ENCODE measurements at regions not wholly inside any gene's neighbourhood (a gene's known extent, or its start where the extent isn't known, plus 50 kb on each side); places are given as distances from the start of the nearest gene placed in this dataset.
"Not testable (repeated sequence)": the region's sequence is repeated elsewhere in the genome, so short reads cannot be mapped to it uniquely, and the experiment has no call there.

DNA sequence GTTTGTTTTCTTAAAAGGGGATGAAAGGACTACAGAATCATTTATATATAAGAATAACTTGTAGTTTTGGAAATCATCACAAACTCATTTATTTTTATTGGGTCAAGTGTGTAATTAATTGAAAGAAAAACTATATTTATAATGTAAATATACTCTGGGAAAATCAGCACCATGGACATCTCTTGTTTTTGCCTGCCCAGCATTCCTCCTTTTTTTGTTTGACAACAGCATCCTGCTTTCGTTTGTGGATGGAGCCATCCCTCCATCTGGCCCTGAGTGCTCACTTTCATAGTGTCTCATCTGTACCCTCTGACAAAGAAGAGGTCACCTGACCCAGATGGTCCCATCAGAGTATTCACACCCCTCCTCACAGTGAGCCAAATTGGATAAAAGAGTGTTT lies 308.2 kb upstream of the HTR1E start:
- H3K27me3 ChIP-seq: no peaks in the 10 kb centered on the region
- H3K9me3 ChIP-seq: peaks cover 0 to 12% (median 0%) of the 10 kb centered on the region in 12 donors
- no peaks in the 10 kb centered on the region for H3K4me1 ChIP-seq
- DNase-seq (no peak), ATAC-seq (no peak)
- intact Hi-C loops (cut with DNase I): no loop called here
- H3K4me3 ChIP-seq: no peak overlapping the region
- 13 to 33% (median 23%) methylated on average over 1 of the region's 1 CpG for WGBS, 4 donors
- H3K27ac ChIP-seq: no peak overlapping the region
- H3K36me3 ChIP-seq: no peaks in the 10 kb centered on the region
- TF ChIP-seq, protein P1, sequence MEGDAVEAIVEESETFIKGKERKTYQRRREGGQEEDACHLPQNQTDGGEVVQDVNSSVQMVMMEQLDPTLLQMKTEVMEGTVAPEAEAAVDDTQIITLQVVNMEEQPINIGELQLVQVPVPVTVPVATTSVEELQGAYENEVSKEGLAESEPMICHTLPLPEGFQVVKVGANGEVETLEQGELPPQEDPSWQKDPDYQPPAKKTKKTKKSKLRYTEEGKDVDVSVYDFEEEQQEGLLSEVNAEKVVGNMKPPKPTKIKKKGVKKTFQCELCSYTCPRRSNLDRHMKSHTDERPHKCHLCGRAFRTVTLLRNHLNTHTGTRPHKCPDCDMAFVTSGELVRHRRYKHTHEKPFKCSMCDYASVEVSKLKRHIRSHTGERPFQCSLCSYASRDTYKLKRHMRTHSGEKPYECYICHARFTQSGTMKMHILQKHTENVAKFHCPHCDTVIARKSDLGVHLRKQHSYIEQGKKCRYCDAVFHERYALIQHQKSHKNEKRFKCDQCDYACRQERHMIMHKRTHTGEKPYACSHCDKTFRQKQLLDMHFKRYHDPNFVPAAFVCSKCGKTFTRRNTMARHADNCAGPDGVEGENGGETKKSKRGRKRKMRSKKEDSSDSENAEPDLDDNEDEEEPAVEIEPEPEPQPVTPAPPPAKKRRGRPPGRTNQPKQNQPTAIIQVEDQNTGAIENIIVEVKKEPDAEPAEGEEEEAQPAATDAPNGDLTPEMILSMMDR (IDR thresholded peaks at IDR 0.05): no peak
- TF ChIP-seq POLR2A (IDR thresholded peaks at IDR 0.05): no peak

DNA sequence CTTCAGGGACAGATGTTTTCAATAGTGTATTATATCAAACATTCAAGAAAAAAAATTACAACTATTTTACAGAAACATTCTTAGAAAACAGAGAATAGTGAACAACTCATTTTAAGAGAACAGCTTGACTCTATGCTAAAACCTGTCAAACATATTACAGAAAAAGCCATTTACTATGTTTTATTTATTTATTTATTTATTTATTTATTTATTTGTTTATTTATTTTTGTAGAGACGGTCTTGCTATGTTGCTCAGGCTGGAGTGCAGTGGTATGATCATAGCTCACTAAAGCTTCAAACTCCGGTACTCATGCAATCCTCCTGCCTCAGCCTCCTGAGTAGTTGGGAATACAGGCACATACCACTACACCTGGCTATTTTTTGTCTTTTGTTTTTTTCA lies 317.9 kb upstream of the HTR1E start:
- intact Hi-C loops (cut with DNase I): no loop called here
- ATAC-seq (no peak), DNase-seq (no peak)
- H3K4me3 ChIP-seq: no peak overlapping the region
- H3K27ac ChIP-seq: no peak overlapping the region
- TF ChIP-seq, protein P1 (IDR thresholded peaks at IDR 0.05): no peak
- no peak for TF ChIP-seq POLR2A (IDR thresholded peaks at IDR 0.05)
- H3K9me3 ChIP-seq: peaks cover 0 to 23% (median 13%) of the 10 kb centered on the region in 12 donors
- no peaks in the 10 kb centered on the region for H3K36me3 ChIP-seq
- H3K4me1 ChIP-seq: no peaks in the 10 kb centered on the region
- 92 to 96% (median 94%) methylated on average over 2 of the region's 2 CpGs for WGBS, 4 donors
- H3K27me3 ChIP-seq: no peaks in the 10 kb centered on the region

DNA sequence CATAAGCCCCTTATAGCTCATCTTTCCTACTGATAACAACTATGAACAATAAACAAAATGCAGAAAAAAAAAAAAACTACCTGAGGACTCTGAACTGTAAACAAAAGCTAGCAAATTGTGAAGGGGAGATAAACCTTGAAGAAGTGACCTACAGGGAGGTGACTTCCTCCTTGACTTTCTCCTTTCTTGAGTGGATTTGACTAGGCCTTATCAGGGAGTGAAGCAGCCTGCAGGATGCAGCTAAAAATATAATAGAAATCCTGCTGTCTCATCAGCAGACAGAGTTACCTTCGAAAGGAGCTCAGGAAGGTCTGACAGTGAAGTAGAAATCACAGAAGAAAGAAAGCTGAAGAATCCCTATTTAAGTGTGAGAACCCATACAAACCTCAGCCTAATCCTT lies 322.0 kb upstream of the HTR1E start:
- no peak overlapping the region for H3K4me3 ChIP-seq
- 10 to 21% (median 17%) methylated on average over 1 of the region's 1 CpG for WGBS, 4 donors

DNA sequence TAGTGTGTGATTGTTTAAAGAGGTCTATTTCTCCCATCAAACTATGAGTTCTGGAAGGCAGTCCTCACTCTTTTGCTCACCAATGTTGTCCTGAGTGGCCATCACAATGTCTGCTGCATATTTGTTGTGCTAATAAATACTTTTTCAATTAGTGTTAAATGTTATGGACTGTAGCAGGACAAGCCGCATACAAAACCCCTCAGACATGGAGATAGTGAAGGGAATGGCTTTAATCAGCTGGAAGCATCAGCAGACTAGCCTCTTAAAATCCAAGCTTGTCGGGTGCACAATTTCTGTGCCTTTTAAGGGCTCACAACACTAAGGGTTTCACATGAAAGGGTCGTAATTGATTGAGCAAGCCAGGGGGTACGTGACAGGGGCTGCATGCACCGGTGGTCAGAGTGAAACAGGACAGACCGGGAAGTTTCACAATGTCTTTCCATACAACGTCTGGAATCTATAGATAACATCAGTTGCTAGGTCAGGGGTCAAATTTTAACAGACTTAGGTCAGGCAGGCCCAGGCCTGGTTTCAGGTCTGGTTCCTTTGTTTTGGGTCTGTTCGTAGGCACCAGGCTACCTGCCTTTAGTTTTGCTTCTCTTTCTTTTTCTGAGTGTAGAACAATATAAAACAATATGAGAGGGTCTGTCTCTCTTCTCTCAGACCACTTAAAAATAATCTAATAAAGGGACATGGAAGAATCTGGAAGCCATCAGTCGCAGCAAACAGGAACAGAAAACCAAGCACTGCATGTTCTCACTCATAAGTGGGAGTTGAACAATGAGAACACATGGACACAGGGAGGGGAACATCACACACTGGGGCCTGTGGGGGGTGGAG lies 327.6 kb upstream of the HTR1E start:
- H3K4me3 ChIP-seq: no peak overlapping the region
- TF ChIP-seq, protein P1 (IDR thresholded peaks at IDR 0.05): no peak
- no peak for TF ChIP-seq POLR2A (IDR thresholded peaks at IDR 0.05)
- no peaks in the 10 kb centered on the region for H3K27me3 ChIP-seq
- DNase-seq: no peak
- no peak for ATAC-seq
- no peak overlapping the region for H3K27ac ChIP-seq
- H3K4me1 ChIP-seq: no peaks in the 10 kb centered on the region
- 31 to 42% (median 36%) methylated on average over 9 of the region's 9 CpGs for WGBS, 4 donors
- no peaks in the 10 kb centered on the region for H3K36me3 ChIP-seq
- intact Hi-C loops (cut with DNase I): no loop called here
- H3K9me3 ChIP-seq: no peaks in the 10 kb centered on the region

More for the DNA sequence above, 322.0 kb upstream of the HTR1E start:
- Histone ChIP-seq H3K27me3 (no peaks in the 10 kb centered on the region), H3K9me3 (peaks cover 0 to 8% (median 3%) of the 10 kb centered on the region in 12 donors), H3K27ac (no peak overlapping the region), H3K4me1 (no peaks in the 10 kb centered on the region), H3K36me3 (no peaks in the 10 kb centered on the region)
- ATAC-seq (no peak), DNase-seq (no peak)
- TF ChIP-seq, protein P1 (IDR thresholded peaks at IDR 0.05): no peak
- no peak for TF ChIP-seq POLR2A (IDR thresholded peaks at IDR 0.05)
- intact Hi-C loops (cut with DNase I): no loop called here

DNA sequence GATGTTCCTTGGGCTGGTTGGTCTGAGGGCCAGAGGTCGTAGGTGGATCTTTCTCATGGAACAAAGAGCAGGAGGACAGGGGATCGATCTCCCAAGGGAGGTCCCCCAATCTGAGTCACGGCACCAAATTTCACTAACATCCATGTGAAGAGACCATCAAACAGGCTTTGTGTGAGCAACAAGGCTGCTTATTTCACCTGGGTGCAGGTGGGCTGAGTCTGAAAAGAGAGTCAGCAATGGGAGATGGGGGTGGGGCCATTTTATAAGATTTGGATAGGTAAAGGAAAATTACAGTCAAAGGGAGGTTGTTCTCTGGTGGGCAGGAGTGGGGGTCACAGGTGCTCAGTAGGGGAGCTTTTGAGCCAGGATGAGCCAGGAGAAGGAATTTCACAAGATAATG lies 334.0 kb upstream of the HTR1E start:
- H3K4me1 ChIP-seq; intact Hi-C loops (cut with DNase I); H3K36me3 ChIP-seq; H3K4me3 ChIP-seq; H3K9me3 ChIP-seq; ATAC-seq; H3K27ac ChIP-seq; H3K27me3 ChIP-seq; DNase-seq: not testable (repeated sequence)
- 68 to 86% (median 72%) methylated on average over 3 of the region's 3 CpGs for WGBS, 4 donors

DNA sequence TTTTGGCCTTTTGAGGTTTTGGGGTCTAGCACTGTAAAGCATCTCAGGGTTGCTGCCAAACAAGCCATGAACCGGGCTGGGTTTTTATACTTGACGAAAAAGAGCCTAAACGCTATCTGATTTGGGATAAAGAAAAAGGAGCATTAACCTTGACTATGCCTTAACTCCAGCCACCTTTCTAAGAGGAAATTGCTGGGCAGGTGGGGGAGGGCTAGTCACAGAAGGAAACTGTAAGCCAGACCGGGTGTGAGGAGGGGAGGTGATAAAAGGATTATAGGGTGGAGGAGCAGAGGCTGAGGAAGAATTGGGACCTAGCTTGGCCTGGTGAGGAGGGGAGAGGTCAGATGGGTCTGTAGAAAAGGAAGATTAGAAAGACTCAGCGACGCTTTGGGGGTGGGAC lies 335.2 kb upstream of the HTR1E start:
- H3K9me3 ChIP-seq; H3K27me3 ChIP-seq; ATAC-seq; H3K36me3 ChIP-seq; intact Hi-C loops (cut with DNase I); H3K27ac ChIP-seq; H3K4me3 ChIP-seq; DNase-seq; H3K4me1 ChIP-seq: not testable (repeated sequence)
- 45 to 57% (median 53%) methylated on average over 6 of the region's 6 CpGs for WGBS, 4 donors

DNA sequence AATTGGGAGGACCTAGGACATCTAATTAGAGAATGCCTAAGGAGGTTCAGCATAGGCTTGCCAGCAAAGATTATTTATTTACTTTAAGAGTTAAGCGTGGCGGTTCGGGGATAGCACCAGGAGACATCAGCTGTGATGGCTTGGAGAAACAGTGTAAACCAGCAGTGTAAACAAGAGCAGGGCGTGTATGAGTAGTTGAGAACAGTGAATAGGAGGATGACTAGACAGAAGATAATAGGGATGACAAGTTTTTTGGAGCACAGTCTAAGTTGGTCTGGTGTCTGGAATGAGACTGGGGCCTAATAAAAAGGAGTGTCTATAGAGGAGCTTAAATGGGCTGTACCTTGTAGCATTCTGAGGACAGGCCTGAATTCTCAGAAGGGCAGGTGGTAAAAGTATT lies 338.4 kb upstream of the HTR1E start:
- DNase-seq; ATAC-seq; H3K4me3 ChIP-seq; H3K27me3 ChIP-seq; intact Hi-C loops (cut with DNase I); H3K27ac ChIP-seq; H3K36me3 ChIP-seq; H3K9me3 ChIP-seq; H3K4me1 ChIP-seq: not testable (repeated sequence)
- 70 to 82% (median 76%) methylated on average over 4 of the region's 4 CpGs for WGBS, 4 donors
